ENCODE measurements at regions not wholly inside any gene's neighbourhood (a gene's known extent, or its start where the extent isn't known, plus 50 kb on each side); places are given as distances from the start of the nearest gene placed in this dataset.

- DNase-seq (ENCODE audit: insufficient read length, low spot score) (no peak), FAIRE-seq (no peak)
- TF ChIP-seq CTCF (IDR thresholded peaks at IDR 0.05; ENCODE audit: insufficient read depth, missing control alignments): no peak
Measured at GRCh38 chr5:145222622-145223021, 612.5 kb downstream of the PRELID2 start.

- DNase-seq (ENCODE audit: insufficient read length, low spot score) (no peak), FAIRE-seq (no peak)
- TF ChIP-seq CTCF (IDR thresholded peaks at IDR 0.05; ENCODE audit: insufficient read depth, missing control alignments): no peak
Measured at GRCh38 chr5:145221416-145221815, 613.7 kb downstream of the PRELID2 start.

- TF ChIP-seq CTCF (IDR thresholded peaks at IDR 0.05; ENCODE audit: insufficient read depth, missing control alignments): no peak
- FAIRE-seq (no peak), DNase-seq (ENCODE audit: insufficient read length, low spot score) (no peak)
Measured at GRCh38 chr5:145220481-145220880, 614.7 kb downstream of the PRELID2 start.

- DNase-seq (ENCODE audit: insufficient read length, low spot score) (no peak), FAIRE-seq (no peak)
- TF ChIP-seq CTCF (IDR thresholded peaks at IDR 0.05; ENCODE audit: insufficient read depth, missing control alignments): no peak
Measured at GRCh38 chr5:145218982-145219381, 616.2 kb downstream of the PRELID2 start.

- no peak for TF ChIP-seq CTCF (IDR thresholded peaks at IDR 0.05; ENCODE audit: insufficient read depth, missing control alignments)
- no peak for FAIRE-seq
- DNase-seq (ENCODE audit: insufficient read length, low spot score): no peak
Measured at GRCh38 chr5:145218019-145218418, 617.1 kb downstream of the PRELID2 start.

- no peak for DNase-seq (ENCODE audit: insufficient read length, low spot score)
- no peak for TF ChIP-seq CTCF (IDR thresholded peaks at IDR 0.05; ENCODE audit: insufficient read depth, missing control alignments)
Measured at GRCh38 chr5:145210020-145210419, 625.1 kb downstream of the PRELID2 start.

GRCh38 chr5:145205546-145205945 is 629.6 kb downstream of the PRELID2 start:
- TF ChIP-seq CTCF (IDR thresholded peaks at IDR 0.05; ENCODE audit: insufficient read depth, missing control alignments): no peak
- FAIRE-seq: no peak
- DNase-seq (ENCODE audit: insufficient read length, low spot score): no peak

More at GRCh38 chr5:145210020-145210419, 625.1 kb downstream of the PRELID2 start:
- no peak for FAIRE-seq
